ENCODE measurements at regions not wholly inside any gene's neighbourhood (a gene's known extent, or its start where the extent isn't known, plus 50 kb on each side); places are given as distances from the start of the nearest gene placed in this dataset.

GRCh38 chr10:129320340-129320739, 146.7 kb upstream of the MGMT start:
- H3K36me3 Mint-ChIP-seq (ENCODE audit: low read depth) = no peaks in the 10 kb centered on the region
- peaks cover 3% of the 10 kb centered on the region for H3K9me3 Mint-ChIP-seq
- intact Hi-C loops (cut with micrococcal nuclease) = no loop called here
- H3K4me1 Mint-ChIP-seq = no peaks in the 10 kb centered on the region
- H3K27ac Mint-ChIP-seq = no peak overlapping the region
- no peaks in the 10 kb centered on the region for H3K27me3 Mint-ChIP-seq
- no peak for DNase-seq
- H3K4me3 Mint-ChIP-seq = no peak overlapping the region

- intact Hi-C loops (cut with micrococcal nuclease) = no loop called here
- Mint-ChIP-seq H3K36me3 (ENCODE audit: low read depth) (no peaks in the 10 kb centered on the region), H3K27me3 (no peaks in the 10 kb centered on the region), H3K9me3 (no peaks in the 10 kb centered on the region), H3K27ac (no peak overlapping the region), H3K4me3 (no peak overlapping the region), H3K4me1 (no peaks in the 10 kb centered on the region)
- DNase-seq = no peak
These were observed 145.3 kb upstream of the MGMT start for GRCh38 chr10:129321727-129322126.

GRCh38 chr10:129322933-129323820, 143.9 kb upstream of the MGMT start:
- Mint-ChIP-seq H3K9me3 (no peaks in the 10 kb centered on the region), H3K27ac (no peak overlapping the region), H3K4me1 (no peaks in the 10 kb centered on the region), H3K27me3 (no peaks in the 10 kb centered on the region), H3K4me3 (no peak overlapping the region), H3K36me3 (ENCODE audit: low read depth) (no peaks in the 10 kb centered on the region)
- intact Hi-C loops (cut with micrococcal nuclease) = no loop called here
- no peak for DNase-seq

GRCh38 chr10:129323879-129324278, 143.2 kb upstream of the MGMT start:
- no peak overlapping the region for H3K4me3 Mint-ChIP-seq
- H3K27me3 Mint-ChIP-seq = peaks cover 2% of the 10 kb centered on the region
- H3K36me3 Mint-ChIP-seq (ENCODE audit: low read depth) = no peaks in the 10 kb centered on the region
- H3K27ac Mint-ChIP-seq = no peak overlapping the region
- H3K4me1 Mint-ChIP-seq = no peaks in the 10 kb centered on the region
- H3K9me3 Mint-ChIP-seq = no peaks in the 10 kb centered on the region
- intact Hi-C loops (cut with micrococcal nuclease) = no loop called here
- DNase-seq = no peak

- peaks cover 2% of the 10 kb centered on the region for H3K27me3 Mint-ChIP-seq
- H3K36me3 Mint-ChIP-seq (ENCODE audit: low read depth) = no peaks in the 10 kb centered on the region
- H3K9me3 Mint-ChIP-seq = no peaks in the 10 kb centered on the region
- H3K4me1 Mint-ChIP-seq = no peaks in the 10 kb centered on the region
- H3K4me3 Mint-ChIP-seq = no peak overlapping the region
- H3K27ac Mint-ChIP-seq = no peak overlapping the region
- intact Hi-C loops (cut with micrococcal nuclease) = no loop called here
- DNase-seq = no peak
These were observed 141.1 kb upstream of the MGMT start for GRCh38 chr10:129325893-129326292.

GRCh38 chr10:129328546-129328945, 138.5 kb upstream of the MGMT start:
- Mint-ChIP-seq H3K9me3 (no peaks in the 10 kb centered on the region), H3K27me3 (peaks cover 4% of the 10 kb centered on the region), H3K36me3 (ENCODE audit: low read depth) (no peaks in the 10 kb centered on the region), H3K27ac (no peak overlapping the region), H3K4me3 (no peak overlapping the region), H3K4me1 (no peaks in the 10 kb centered on the region)
- no peak for DNase-seq
- intact Hi-C loops (cut with micrococcal nuclease) = no loop called here

GRCh38 chr10:129329385-129330055, 137.5 kb upstream of the MGMT start:
- H3K36me3 Mint-ChIP-seq (ENCODE audit: low read depth) = no peaks in the 10 kb centered on the region
- intact Hi-C loops (cut with micrococcal nuclease) = no loop called here
- DNase-seq = no peak
- H3K4me3 Mint-ChIP-seq = no peak overlapping the region
- H3K27ac Mint-ChIP-seq = no peak overlapping the region
- peaks cover 4% of the 10 kb centered on the region for H3K27me3 Mint-ChIP-seq
- H3K9me3 Mint-ChIP-seq = no peaks in the 10 kb centered on the region
- H3K4me1 Mint-ChIP-seq = no peaks in the 10 kb centered on the region

GRCh38 chr10:129330211-129330610, 136.8 kb upstream of the MGMT start:
- H3K4me3 Mint-ChIP-seq = no peak overlapping the region
- intact Hi-C loops (cut with micrococcal nuclease) = no loop called here
- H3K36me3 Mint-ChIP-seq (ENCODE audit: low read depth) = no peaks in the 10 kb centered on the region
- H3K9me3 Mint-ChIP-seq = no peaks in the 10 kb centered on the region
- no peaks in the 10 kb centered on the region for H3K4me1 Mint-ChIP-seq
- peaks cover 4% of the 10 kb centered on the region for H3K27me3 Mint-ChIP-seq
- DNase-seq = no peak
- no peak overlapping the region for H3K27ac Mint-ChIP-seq

- intact Hi-C loops (cut with micrococcal nuclease) = no loop called here
- Mint-ChIP-seq H3K4me1 (no peaks in the 10 kb centered on the region), H3K27me3 (peaks cover 7% of the 10 kb centered on the region)
These were observed 135.7 kb upstream of the MGMT start for GRCh38 chr10:129331207-129331838.

GRCh38 chr10:129331839-129332220, 135.2 kb upstream of the MGMT start:
- Mint-ChIP-seq H3K4me1 (no peaks in the 10 kb centered on the region), H3K27ac (no peak overlapping the region), H3K27me3 (peaks cover 9% of the 10 kb centered on the region), H3K4me3 (no peak overlapping the region), H3K36me3 (ENCODE audit: low read depth) (no peaks in the 10 kb centered on the region), H3K9me3 (no peaks in the 10 kb centered on the region)
- intact Hi-C loops (cut with micrococcal nuclease) = no loop called here
- peak; percentile 47 for DNase-seq

More at GRCh38 chr10:129331207-129331838, 135.7 kb upstream of the MGMT start:
- DNase-seq = no peak
- no peak overlapping the region for H3K4me3 Mint-ChIP-seq
- no peaks in the 10 kb centered on the region for H3K36me3 Mint-ChIP-seq (ENCODE audit: low read depth)
- H3K9me3 Mint-ChIP-seq = no peaks in the 10 kb centered on the region
- no peak overlapping the region for H3K27ac Mint-ChIP-seq

GRCh38 chr10:129332476-129332875, 134.6 kb upstream of the MGMT start:
- H3K27ac Mint-ChIP-seq = no peak overlapping the region
- H3K4me3 Mint-ChIP-seq = no peak overlapping the region
- no peaks in the 10 kb centered on the region for H3K4me1 Mint-ChIP-seq
- peaks cover 9% of the 10 kb centered on the region for H3K27me3 Mint-ChIP-seq
- intact Hi-C loops (cut with micrococcal nuclease) = no loop called here
- DNase-seq = peak; percentile 76
- no peaks in the 10 kb centered on the region for H3K9me3 Mint-ChIP-seq
- H3K36me3 Mint-ChIP-seq (ENCODE audit: low read depth) = no peaks in the 10 kb centered on the region

- Mint-ChIP-seq H3K9me3 (no peaks in the 10 kb centered on the region), H3K27me3 (peaks cover 7% of the 10 kb centered on the region), H3K4me3 (no peak overlapping the region), H3K36me3 (ENCODE audit: low read depth) (no peaks in the 10 kb centered on the region), H3K27ac (no peak overlapping the region), H3K4me1 (no peaks in the 10 kb centered on the region)
- no peak for DNase-seq
- intact Hi-C loops (cut with micrococcal nuclease) = no loop called here
These were observed 133.3 kb upstream of the MGMT start for GRCh38 chr10:129333706-129334105.

- Mint-ChIP-seq H3K27ac (no peak overlapping the region), H3K36me3 (ENCODE audit: low read depth) (no peaks in the 10 kb centered on the region), H3K27me3 (peaks cover 7% of the 10 kb centered on the region), H3K4me3 (no peak overlapping the region), H3K9me3 (no peaks in the 10 kb centered on the region), H3K4me1 (no peaks in the 10 kb centered on the region)
- no peak for DNase-seq
- intact Hi-C loops (cut with micrococcal nuclease) = no loop called here
These were observed 132.8 kb upstream of the MGMT start for GRCh38 chr10:129334266-129334665.

- no peaks in the 10 kb centered on the region for H3K36me3 Mint-ChIP-seq (ENCODE audit: low read depth)
- peaks cover 7% of the 10 kb centered on the region for H3K27me3 Mint-ChIP-seq
- no peak overlapping the region for H3K4me3 Mint-ChIP-seq
- no peaks in the 10 kb centered on the region for H3K9me3 Mint-ChIP-seq
- no peaks in the 10 kb centered on the region for H3K4me1 Mint-ChIP-seq
- no peak overlapping the region for H3K27ac Mint-ChIP-seq
- intact Hi-C loops (cut with micrococcal nuclease) = no loop called here
- no peak for DNase-seq
These were observed 131.6 kb upstream of the MGMT start for GRCh38 chr10:129335396-129335795.

All from activated CD4-positive, alpha-beta T cell treated with anti-CD3 and anti-CD28 coated beads, Interleukin-2, amount 10 ng/mL, durations not matched to agents 24 days and 14 days (primary cell).